ENCODE measurements at regions not wholly inside any gene's neighbourhood (a gene's known extent, or its start where the extent isn't known, plus 50 kb on each side); places are given as distances from the start of the nearest gene placed in this dataset.
A peak's percentile ranks its signal among the peaks of the same experiment; 100 is the strongest.

DNA sequence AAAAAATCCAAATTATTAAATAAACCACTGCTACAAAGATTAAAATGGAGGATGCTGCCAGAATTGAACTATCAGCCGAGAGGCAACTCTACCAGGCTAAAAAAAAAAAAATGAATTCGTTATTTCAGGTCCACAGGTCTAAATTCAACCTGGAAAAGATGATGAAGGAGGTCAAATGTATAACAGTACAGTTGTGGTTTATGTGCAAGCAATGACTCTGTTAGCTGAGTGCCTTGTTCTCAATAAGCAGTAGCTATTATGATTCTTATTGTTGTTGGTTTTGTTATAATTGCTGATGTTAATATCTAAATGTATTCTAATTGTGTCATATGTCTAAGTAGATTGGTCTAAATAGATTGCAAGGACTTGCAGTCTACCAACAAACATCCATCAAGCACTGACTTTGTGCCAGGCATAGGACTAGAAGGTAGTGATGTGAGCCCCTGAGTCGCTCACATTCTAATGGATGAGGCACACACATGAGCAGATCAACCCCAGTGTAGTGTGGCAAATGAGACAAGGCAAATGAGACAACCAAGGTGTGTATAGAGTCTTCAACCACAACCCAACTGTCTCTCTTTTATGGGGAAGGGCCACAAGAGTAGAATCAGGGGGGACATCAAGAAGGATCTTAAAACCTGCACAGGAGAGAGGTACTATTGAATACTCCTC, 77.0 kb upstream of the PLEKHG7 start:
- ChIA-PET POLR2A (no interaction called here), CTCF (interaction anchor here (1.2 kb wide), 1 partner anchor 11 kb away, joined by 3 read pairs; no protein-coding TSS in a partner anchor)
- FAIRE-seq (peak; percentile 43), DNase-seq (ENCODE audit: low read depth in 1 of 2, low spot score in 1 of 2) (no peak), ATAC-seq (no peak)
- 0 out of 6 replicates have a peak overlapping the region, but pooled peaks of 1 of the 2 experiments have one; percentile 16 for H3K27ac ChIP-seq
- WGBS (ENCODE audit: missing lambda C conversion rate) = 51% methylated on average over 3 of the region's 3 CpGs
- peaks cover 21% of the 10 kb centered on the region for H3K4me1 ChIP-seq
- no peak for TF ChIP-seq FOSB (CRISPR knock-in tag; IDR thresholded peaks at IDR 0.05)
- TF ChIP-seq HES2 (IDR thresholded peaks at IDR 0.05) = no peak
- no peak for TF ChIP-seq FOSL2 (IDR thresholded peaks at IDR 0.05)
- no peak for TF ChIP-seq FOSL2 (CRISPR knock-in tag; IDR thresholded peaks at IDR 0.05)
- no peak for TF ChIP-seq JUNB (IDR thresholded peaks at IDR 0.05)
- TF ChIP-seq, protein P1, sequence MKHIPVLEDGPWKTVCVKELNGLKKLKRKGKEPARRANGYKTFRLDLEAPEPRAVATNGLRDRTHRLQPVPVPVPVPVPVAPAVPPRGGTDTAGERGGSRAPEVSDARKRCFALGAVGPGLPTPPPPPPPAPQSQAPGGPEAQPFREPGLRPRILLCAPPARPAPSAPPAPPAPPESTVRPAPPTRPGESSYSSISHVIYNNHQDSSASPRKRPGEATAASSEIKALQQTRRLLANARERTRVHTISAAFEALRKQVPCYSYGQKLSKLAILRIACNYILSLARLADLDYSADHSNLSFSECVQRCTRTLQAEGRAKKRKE (CRISPR knock-in tag; IDR thresholded peaks at IDR 0.05; ENCODE audit: low read depth) = no peak
- TF ChIP-seq E2F6 (IDR thresholded peaks at IDR 0.05; ENCODE audit: borderline replicate concordance, low read depth) = no peak
- no peak for TF ChIP-seq MAX (IDR thresholded peaks at IDR 0.05)
- TF ChIP-seq HOXB5 (CRISPR knock-in tag; IDR thresholded peaks at IDR 0.05) = no peak
- no peak for TF ChIP-seq KDM5A (IDR thresholded peaks at IDR 0.05)
- TF ChIP-seq BHLHE40 (IDR thresholded peaks at IDR 0.05; ENCODE audit: low read depth, low read length) = no peak
- no peak for TF ChIP-seq ZSCAN20 (CRISPR knock-in tag; IDR thresholded peaks at IDR 0.05)
- no peak for TF ChIP-seq TP53 (CRISPR knock-in tag; IDR thresholded peaks at IDR 0.05)
- no peak for TF ChIP-seq HDAC2 (IDR thresholded peaks at IDR 0.05)
- TF ChIP-seq POLR2A (IDR thresholded peaks at IDR 0.05; ENCODE audit: low read length) = no peak
- TF ChIP-seq EHMT2 (IDR thresholded peaks at IDR 0.05; ENCODE audit: low read depth) = no peak
- no peak for TF ChIP-seq HMGXB4 (CRISPR knock-in tag; IDR thresholded peaks at IDR 0.05; ENCODE audit: borderline replicate concordance)
- no peak for TF ChIP-seq MAFK (IDR thresholded peaks at IDR 0.05; ENCODE audit: partially characterized antibody)
- no peak for TF ChIP-seq RARB (CRISPR knock-in tag; IDR thresholded peaks at IDR 0.05)
- peaks cover 10% of the 10 kb centered on the region; the same call in 2 of the 3 replicates for H3K9me3 ChIP-seq
- H3K4me2 ChIP-seq = no peak overlapping the region
- no peak overlapping the region for H3K4me3 ChIP-seq

- ChIA-PET POLR2A (interaction anchor here (1.2 kb wide), 1 partner anchor 479 kb away, joined by 3 read pairs; the partner anchor contains the start of gene BTG1), CTCF (interaction anchor here (0.9 to 1.0 kb wide), 2 partner anchors 17 to 30 kb away, joined by 3 read pairs; no protein-coding TSS in a partner anchor)
- Histone ChIP-seq H3K9me3 (peaks cover 10% of the 10 kb centered on the region; the same call in 2 of the 3 replicates), H3K4me2 (peak overlapping the region; percentile 26), H3K4me3 (no peak overlapping the region), H3K4me1 (peaks cover 36% of the 10 kb centered on the region), H3K27ac (peak overlapping the region; percentile 58 to 74; a peak in 5 of 6 replicates)
- WGBS (ENCODE audit: missing lambda C conversion rate) = 10% methylated on average over 1 of the region's 1 CpG
- TF ChIP-seq GATA3 (IDR thresholded peaks at IDR 0.05; ENCODE audit: borderline replicate concordance) = peak; percentile 65; the same call in 1 of the 2 replicates
- no peak for TF ChIP-seq FOSL2 (IDR thresholded peaks at IDR 0.05)
- peak; percentile 62 for TF ChIP-seq FOSL2 (CRISPR knock-in tag; IDR thresholded peaks at IDR 0.05)
- TF ChIP-seq CTCF (IDR thresholded peaks at IDR 0.05) = no peak
- TF ChIP-seq RCOR1 (IDR thresholded peaks at IDR 0.05; ENCODE audit: low read depth, low read length) = no peak
- 0 out of 2 replicates have a peak, but pooled peaks have one; percentile 30 for TF ChIP-seq JUNB (IDR thresholded peaks at IDR 0.05)
- no peak for TF ChIP-seq MAX (IDR thresholded peaks at IDR 0.05)
- DNase-seq (ENCODE audit: low read depth in 1 of 2, low spot score in 1 of 2) (peak; percentile 17 to 43), ATAC-seq (peak in 1 of 2 experiments; percentile 54; a peak in 2 of 6 replicates), FAIRE-seq (peak; percentile 73)
These were observed 78.6 kb upstream of the PLEKHG7 start for GRCh38 chr12:92624236-92624635.

Data from A549 (cell line).